ENCODE measurements at regions not wholly inside any gene's neighbourhood (a gene's known extent, or its start where the extent isn't known, plus 50 kb on each side); places are given as distances from the start of the nearest gene placed in this dataset.

GRCh38 chr2:166625670-166626069 is 131.6 kb upstream of the SCN7A start:
- no peak for TF ChIP-seq CTCF (IDR thresholded peaks at IDR 0.05; ENCODE audit: borderline replicate concordance, extremely low read depth, low read length, poor library complexity, severe bottlenecking)
- no peak for TF ChIP-seq EZH2 (IDR thresholded peaks at IDR 0.05; ENCODE audit: borderline replicate concordance, low read depth, low read length, severe bottlenecking)
